Activated CD4-positive, alpha-beta T cell treated with anti-CD3 and anti-CD28 coated beads, Interleukin-2, amount 10 ng/mL, durations not matched to agents 7 days and 5 days (primary cell): ENCODE measurements at regions not wholly inside any gene's neighbourhood (a gene's known extent, or its start where the extent isn't known, plus 50 kb on each side); places are given as distances from the start of the nearest gene placed in this dataset.
"Not testable (repeated sequence)": the region's sequence is repeated elsewhere in the genome, so short reads cannot be mapped to it uniquely, and the experiment has no call there.

Experiments used
- CTCF ChIA-PET: fragments of 350-600 bp; sonication (Branson Sonifier 250); formaldehyde crosslinking; loops from one replicate; lab custom pipeline; 2021; ENCODE audit warnings: antibody characterized with exemption; lab: Charles Lee
- POLR2A ChIA-PET: fragments of 350-600 bp; sonication (Branson Sonifier 250); formaldehyde crosslinking; loops from one replicate; lab custom pipeline; 2021; ENCODE audit warnings: antibody characterized with exemption; lab: Charles Lee
- DNase-seq: peaks from one replicate; pipeline ENCODE4 v3.0.0-alpha.2; 2020
- H3K27ac Mint-ChIP-seq: one replicate; pipeline ENCODE4 v1.8.0; 2021; ENCODE audit warnings: mild to moderate bottlenecking, moderate library complexity, mixed read lengths
- H3K27me3 Mint-ChIP-seq: one replicate; pipeline ENCODE4 v1.8.0; 2021; ENCODE audit warnings: mixed read lengths
- H3K36me3 Mint-ChIP-seq: one replicate; pipeline ENCODE4 v1.8.0; 2021; ENCODE audit warnings: low read depth, mixed read lengths
- H3K4me1 Mint-ChIP-seq: one replicate; pipeline ENCODE4 v1.8.0; 2021; ENCODE audit warnings: mixed read lengths
- H3K4me3 Mint-ChIP-seq: one replicate; pipeline ENCODE4 v1.8.0; 2021; ENCODE audit warnings: mild to moderate bottlenecking, moderate library complexity, mixed read lengths
- H3K9me3 Mint-ChIP-seq: one replicate; pipeline ENCODE4 v1.8.0; 2021; ENCODE audit warnings: mixed read lengths

DNA sequence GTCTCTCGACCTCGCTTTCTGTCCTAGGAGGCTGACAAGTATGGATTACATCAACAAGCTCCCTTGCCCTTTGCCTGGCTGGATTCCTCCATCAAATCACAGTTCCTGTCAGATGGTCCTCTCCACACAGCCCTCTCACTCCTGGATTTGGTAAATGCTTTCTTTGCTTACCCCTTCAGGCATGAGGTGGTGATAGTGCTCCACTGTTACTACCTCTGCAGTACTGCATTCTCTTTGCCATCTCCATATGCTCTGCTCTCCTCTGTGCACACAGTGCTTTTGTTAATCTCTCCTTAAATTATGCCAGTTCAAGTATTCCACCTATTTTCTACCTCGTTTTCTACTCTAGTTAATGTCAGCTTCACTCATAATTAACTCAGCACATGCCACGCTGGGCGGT lies 279.2 kb downstream of the DMAC1 start:
- no peak for DNase-seq
- ChIA-PET CTCF (no interaction called here), POLR2A (no interaction called here)
- H3K9me3 Mint-ChIP-seq, result no peaks in the 10 kb centered on the region
- H3K4me3 Mint-ChIP-seq, result no peak overlapping the region
- H3K4me1 Mint-ChIP-seq, result no peaks in the 10 kb centered on the region
- H3K27ac Mint-ChIP-seq, result no peak overlapping the region
- peaks cover 18% of the 10 kb centered on the region for H3K27me3 Mint-ChIP-seq
- H3K36me3 Mint-ChIP-seq, result no peaks in the 10 kb centered on the region

DNA sequence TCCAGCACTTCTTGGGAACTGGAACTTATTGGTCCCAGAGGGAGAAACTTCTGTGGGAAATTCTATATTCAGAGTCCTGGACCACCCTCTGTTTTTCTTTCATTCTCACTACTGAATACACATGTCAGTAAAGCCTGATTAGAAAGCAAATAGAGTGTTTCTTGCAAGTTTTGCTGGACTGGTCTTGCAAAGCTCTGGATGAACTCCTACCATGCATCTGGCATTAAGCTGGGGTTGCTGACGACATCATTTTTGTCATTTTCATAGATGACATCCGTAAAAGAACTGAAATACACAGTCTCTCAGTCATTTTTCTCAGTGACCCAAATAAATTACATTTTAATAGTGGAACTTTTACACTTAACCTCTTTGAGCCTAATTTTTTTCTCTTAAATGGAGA lies 283.2 kb downstream of the DMAC1 start:
- ChIA-PET CTCF (no interaction called here), POLR2A (no interaction called here)
- Mint-ChIP-seq H3K4me3 (no peak overlapping the region), H3K9me3 (no peaks in the 10 kb centered on the region), H3K27ac (no peak overlapping the region), H3K4me1 (no peaks in the 10 kb centered on the region), H3K36me3 (no peaks in the 10 kb centered on the region), H3K27me3 (peaks cover 10% of the 10 kb centered on the region)
- DNase-seq, result no peak

DNA sequence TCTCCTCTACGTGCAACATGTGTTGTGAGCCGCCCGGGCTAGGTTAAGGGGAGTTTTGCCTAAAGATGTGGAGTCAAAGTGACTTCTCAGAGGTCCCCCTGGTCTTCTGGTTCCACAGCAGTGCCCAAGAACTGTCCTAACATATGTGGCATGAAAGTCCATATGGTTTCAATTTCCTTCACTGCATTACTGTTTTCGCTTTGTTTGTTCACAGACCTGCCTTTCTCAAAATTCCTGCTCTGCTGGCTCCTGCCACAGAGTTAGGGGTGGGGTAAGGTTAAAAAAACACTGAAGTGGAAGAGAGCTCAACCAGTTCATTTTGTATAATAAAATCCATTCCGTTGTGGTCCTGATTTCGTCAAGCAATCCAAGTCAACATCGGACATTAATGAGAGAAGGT lies 289.4 kb downstream of the DMAC1 start:
- ChIA-PET CTCF (no interaction called here), POLR2A (no interaction called here)
- no peak for DNase-seq
- Mint-ChIP-seq H3K36me3 (no peaks in the 10 kb centered on the region), H3K27me3 (peaks cover 2% of the 10 kb centered on the region), H3K27ac (no peak overlapping the region), H3K4me3 (no peak overlapping the region), H3K9me3 (no peaks in the 10 kb centered on the region), H3K4me1 (no peaks in the 10 kb centered on the region)

DNA sequence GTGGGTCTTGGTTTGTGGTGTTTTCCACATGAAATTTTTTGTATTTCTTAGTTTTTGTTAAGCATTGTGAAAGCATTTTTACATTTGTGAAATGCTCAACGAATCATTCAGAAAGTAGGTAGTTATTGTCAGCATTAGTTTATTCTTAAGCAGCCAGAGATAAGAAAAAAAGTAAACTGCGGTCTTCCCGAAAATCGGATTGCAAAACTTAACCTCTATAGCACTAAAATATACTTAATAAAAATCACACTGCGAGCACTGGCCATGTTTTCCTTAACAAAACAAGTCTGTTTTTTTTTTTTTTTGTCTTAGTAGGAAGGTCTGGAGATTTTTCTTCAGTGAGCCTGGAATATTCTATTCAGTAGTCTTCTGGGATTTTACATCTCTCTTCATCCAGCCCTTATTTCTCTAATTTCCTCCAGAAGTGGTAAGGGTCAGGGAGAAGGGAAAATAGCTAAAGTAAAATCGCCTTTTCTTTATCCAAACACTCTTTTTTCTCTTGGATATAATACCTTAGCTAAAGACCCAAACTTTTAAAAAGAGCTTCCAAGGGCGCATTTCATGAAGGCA lies 289.9 kb downstream of the DMAC1 start:
- Mint-ChIP-seq H3K27me3 (peaks cover 2% of the 10 kb centered on the region), H3K36me3 (no peaks in the 10 kb centered on the region), H3K4me1 (no peaks in the 10 kb centered on the region), H3K9me3 (no peaks in the 10 kb centered on the region), H3K4me3 (no peak overlapping the region), H3K27ac (no peak overlapping the region)
- no peak for DNase-seq
- CTCF ChIA-PET, result no interaction called here
- POLR2A ChIA-PET, result no interaction called here

DNA sequence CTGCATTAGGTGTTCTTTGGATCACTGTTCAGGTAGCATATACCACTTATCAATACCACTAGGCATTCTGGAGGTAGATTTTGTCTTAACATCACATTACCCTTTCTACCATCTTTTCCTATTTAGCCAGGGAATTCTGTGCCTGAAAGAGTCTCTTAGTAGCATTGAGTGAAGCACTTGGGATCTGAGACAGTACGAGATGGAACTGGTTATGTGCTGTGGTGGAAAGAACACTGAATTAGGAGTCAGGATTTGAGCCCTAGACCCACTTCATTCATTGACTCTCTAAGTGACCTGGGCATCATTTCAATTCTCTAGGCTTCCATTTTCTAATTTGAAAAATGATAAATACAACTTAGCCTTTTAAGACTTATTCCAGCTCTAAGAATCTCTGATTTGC lies 291.1 kb downstream of the DMAC1 start:
- Mint-ChIP-seq H3K9me3 (no peaks in the 10 kb centered on the region), H3K27ac (no peak overlapping the region), H3K27me3 (peaks cover 2% of the 10 kb centered on the region), H3K4me3 (no peak overlapping the region), H3K4me1 (no peaks in the 10 kb centered on the region), H3K36me3 (no peaks in the 10 kb centered on the region)
- DNase-seq, result no peak
- ChIA-PET POLR2A (no interaction called here), CTCF (no interaction called here)

DNA sequence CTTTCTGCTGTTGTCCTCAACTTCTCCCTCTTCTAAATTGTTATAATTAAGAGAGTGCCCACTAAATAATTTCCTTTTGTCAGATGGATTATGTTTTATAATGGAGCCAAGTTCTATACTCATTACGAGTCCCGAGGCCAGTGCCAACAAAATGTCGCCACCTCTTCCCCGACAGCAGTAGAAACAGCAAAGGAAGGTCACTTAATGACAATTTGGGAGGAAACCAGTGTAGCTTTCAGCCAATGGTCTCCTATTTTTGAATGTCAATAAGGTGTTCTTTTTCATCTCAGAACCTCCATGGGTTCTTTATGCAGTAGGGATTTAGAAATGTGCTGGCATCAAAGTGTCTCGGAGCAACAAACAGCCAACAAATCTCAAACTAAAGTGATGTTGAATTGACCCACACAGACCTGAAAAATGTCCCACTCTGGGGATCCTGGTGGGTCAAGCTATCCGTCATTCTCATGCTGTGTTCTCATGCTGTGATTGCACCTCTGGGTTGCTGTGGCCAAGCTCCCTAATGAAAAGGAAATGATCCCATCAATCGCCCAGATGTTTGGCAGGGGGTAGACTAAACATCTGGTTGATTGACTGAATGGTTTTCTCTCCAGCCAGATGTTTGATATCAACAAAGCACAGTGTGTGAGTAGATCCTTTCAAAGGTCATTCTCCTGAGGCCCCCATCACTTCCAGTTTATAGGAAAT lies 291.9 kb downstream of the DMAC1 start:
- Mint-ChIP-seq H3K36me3 (no peaks in the 10 kb centered on the region), H3K4me1 (no peaks in the 10 kb centered on the region), H3K9me3 (no peaks in the 10 kb centered on the region), H3K4me3 (no peak overlapping the region), H3K27me3 (peaks cover 2% of the 10 kb centered on the region), H3K27ac (no peak overlapping the region)
- CTCF ChIA-PET, result no interaction called here
- DNase-seq, result no peak
- POLR2A ChIA-PET, result no interaction called here

DNA sequence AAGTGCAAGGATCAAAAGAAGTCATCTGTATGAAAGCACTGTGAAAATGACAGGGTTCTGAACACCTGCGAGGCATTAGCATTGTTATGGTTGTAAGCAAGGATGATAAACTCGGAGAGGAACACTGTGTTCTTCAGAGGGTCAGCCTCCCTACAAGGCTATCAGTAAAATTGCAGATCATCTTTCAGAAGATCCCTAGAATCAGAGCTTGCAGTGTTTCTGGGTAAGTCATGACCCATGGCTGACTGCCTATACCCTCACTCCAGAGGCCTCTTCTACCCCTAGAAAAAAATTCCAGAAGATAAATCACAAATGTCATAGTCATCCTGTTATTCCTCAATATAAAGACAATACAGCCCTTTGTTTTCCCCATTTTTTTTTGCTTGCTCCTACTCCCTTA lies 292.6 kb downstream of the DMAC1 start:
- no peaks in the 10 kb centered on the region for H3K36me3 Mint-ChIP-seq
- ChIA-PET CTCF (no interaction called here), POLR2A (no interaction called here)
- H3K27me3 Mint-ChIP-seq, result peaks cover 2% of the 10 kb centered on the region
- DNase-seq, result no peak
- H3K4me1 Mint-ChIP-seq, result no peaks in the 10 kb centered on the region
- H3K27ac Mint-ChIP-seq, result no peak overlapping the region
- no peaks in the 10 kb centered on the region for H3K9me3 Mint-ChIP-seq
- no peak overlapping the region for H3K4me3 Mint-ChIP-seq

DNA sequence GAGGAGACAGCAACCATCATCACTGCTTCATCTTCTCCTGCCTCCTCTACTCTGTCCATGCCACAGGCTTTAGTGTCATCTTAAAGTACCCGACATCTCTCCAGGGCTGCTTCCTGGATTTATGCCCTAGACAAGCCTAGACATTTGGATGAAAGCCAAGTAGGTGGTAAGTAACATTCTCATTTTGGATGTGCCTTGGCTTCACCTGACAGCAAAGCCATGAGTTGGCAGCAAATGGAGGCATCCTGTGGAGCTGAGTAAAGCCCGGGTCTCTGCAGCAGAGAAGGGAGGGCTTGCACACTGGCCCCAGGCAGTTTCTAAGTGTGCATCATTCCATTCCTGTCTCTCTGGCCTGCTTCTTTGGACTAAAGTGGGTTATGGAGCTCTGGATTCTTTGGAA lies 299.1 kb downstream of the DMAC1 start:
- CTCF ChIA-PET, result no interaction called here
- Mint-ChIP-seq H3K27me3 (peaks cover 6% of the 10 kb centered on the region), H3K4me1 (no peaks in the 10 kb centered on the region), H3K27ac (no peak overlapping the region), H3K4me3 (no peak overlapping the region), H3K36me3 (no peaks in the 10 kb centered on the region), H3K9me3 (no peaks in the 10 kb centered on the region)
- POLR2A ChIA-PET, result no interaction called here
- no peak for DNase-seq

DNA sequence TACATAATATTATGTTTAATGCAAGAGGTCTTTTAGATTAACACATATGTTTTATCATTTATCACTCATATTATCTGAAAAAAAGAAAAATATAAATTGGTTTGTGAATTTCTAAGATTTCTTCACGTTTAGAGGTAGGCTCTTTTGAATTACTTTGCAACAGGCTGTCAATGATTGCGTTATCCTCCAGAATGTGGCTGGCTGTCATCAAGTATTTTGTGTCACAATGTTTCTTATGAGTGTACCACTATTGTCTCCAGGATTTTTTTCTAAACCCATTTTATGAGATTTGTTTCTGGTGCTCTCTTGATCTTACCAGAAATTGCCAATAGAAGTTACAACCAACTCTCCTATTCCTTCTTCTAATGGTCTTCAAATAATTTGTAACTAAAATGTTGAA lies 307.9 kb downstream of the DMAC1 start:
- Mint-ChIP-seq H3K4me1 (no peaks in the 10 kb centered on the region), H3K27me3 (peaks cover 10% of the 10 kb centered on the region), H3K36me3 (no peaks in the 10 kb centered on the region), H3K27ac (no peak overlapping the region), H3K9me3 (no peaks in the 10 kb centered on the region), H3K4me3 (no peak overlapping the region)
- ChIA-PET CTCF (no interaction called here), POLR2A (no interaction called here)
- no peak for DNase-seq

DNA sequence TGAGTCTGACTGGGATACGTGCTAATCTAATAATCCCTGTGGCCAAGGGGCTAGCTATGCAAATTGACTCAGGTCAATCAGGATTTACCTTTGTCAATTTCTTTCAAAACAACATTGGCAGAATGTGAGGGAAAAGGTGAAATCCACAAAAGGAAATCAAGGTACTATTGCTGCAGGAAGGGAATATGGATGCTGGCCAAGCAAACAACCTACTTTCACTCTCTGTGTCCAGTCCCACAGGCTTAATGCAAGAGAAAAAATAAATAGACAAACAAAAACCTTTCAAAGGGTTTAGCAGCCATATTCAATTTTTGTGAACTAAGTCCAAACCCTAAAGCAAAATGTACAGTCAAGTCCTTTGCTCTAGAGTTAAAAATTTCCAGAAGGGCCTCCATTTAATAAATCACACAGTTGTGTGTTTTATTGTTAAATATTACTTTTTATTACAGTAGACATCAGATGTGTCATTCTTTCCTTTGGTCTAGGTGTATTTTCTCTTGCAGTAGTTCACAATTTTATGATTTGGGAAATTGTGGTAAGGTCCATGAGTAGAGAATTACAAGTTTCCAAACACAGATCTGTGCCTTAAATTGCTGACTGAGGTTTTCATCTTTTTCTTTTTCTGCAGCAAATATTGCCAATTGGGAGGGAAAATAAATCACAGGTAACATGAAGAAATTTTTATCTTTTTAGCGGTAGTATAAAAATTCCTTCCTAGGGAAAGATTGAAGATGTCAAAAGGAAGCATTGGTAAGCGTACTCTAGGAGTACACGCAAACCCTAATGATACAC lies 309.1 kb downstream of the DMAC1 start:
- no peaks in the 10 kb centered on the region for H3K4me1 Mint-ChIP-seq
- no peaks in the 10 kb centered on the region for H3K36me3 Mint-ChIP-seq
- ChIA-PET POLR2A (no interaction called here), CTCF (no interaction called here)
- H3K27me3 Mint-ChIP-seq, result peaks cover 4% of the 10 kb centered on the region
- H3K9me3 Mint-ChIP-seq, result no peaks in the 10 kb centered on the region
- no peak overlapping the region for H3K4me3 Mint-ChIP-seq
- no peak overlapping the region for H3K27ac Mint-ChIP-seq
- no peak for DNase-seq

DNA sequence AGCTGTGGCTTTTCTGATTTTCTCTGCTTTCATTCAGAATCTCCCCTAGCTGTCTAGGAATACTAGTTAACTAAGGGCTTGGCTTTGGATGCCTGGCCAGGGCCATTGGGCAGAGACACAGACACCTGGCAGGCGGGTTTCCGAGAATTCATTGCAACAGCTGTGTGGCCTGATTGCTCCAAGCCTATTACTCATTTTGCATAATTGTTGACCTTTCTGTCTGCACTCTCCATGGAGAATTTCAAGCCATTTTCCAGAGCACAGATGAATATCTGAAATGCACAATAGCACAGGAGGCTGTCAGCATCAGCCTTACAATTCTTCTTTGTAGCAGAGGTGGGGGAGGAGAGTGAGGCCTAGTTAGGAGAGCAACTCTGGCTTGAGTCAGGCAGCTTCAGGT lies 310.5 kb downstream of the DMAC1 start:
- Mint-ChIP-seq H3K9me3 (no peaks in the 10 kb centered on the region), H3K4me3 (no peak overlapping the region), H3K27me3 (peaks cover 2% of the 10 kb centered on the region), H3K36me3 (no peaks in the 10 kb centered on the region), H3K4me1 (no peaks in the 10 kb centered on the region), H3K27ac (no peak overlapping the region)
- DNase-seq, result no peak
- POLR2A ChIA-PET, result no interaction called here
- CTCF ChIA-PET, result interaction anchor here (1.1 kb wide), 1 partner anchor 32 kb away, joined by 3 read pairs; no protein-coding TSS in a partner anchor

DNA sequence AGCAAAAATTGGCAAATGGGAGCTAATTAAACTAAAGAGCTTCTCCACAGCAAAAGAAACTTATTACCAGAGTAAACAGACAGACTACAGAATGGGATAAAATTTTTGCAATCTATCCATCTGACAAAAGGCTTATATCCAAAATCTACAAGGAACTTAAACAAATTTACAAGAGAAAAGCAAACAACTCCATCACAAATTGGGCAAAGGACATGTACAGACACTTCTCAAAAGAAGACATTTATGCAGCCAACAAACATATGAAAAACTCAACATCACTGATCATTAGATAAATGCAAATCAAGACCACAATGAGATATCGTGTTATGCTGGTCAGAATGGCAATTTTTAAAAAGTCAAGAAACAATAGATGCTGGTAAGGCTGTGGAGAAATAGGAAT lies 315.6 kb downstream of the DMAC1 start:
- H3K4me3 Mint-ChIP-seq, H3K27ac Mint-ChIP-seq: not testable (repeated sequence)

DNA sequence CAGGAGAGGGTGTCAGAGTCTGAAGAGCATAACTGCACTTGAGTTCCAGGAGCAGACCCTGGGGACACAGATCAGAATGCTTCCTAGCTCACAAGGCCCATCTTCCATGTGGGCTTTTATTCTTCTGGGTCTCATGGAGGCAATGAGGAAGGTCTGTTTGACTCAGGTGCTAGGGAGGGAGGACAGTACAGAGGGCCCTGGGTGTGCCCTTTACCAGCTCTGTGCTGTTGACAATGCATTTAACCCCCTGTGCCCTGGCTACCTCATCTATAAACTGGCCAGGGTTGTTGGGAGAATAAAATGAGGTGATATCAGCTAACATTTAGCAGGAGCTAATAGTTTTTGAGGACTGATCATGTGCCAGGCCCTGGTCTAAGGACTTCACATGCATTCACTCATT lies 318.0 kb downstream of the DMAC1 start:
- ChIA-PET CTCF (no interaction called here), POLR2A (no interaction called here)
- Mint-ChIP-seq H3K4me3 (no peak overlapping the region), H3K9me3 (no peaks in the 10 kb centered on the region), H3K36me3 (no peaks in the 10 kb centered on the region), H3K4me1 (no peaks in the 10 kb centered on the region), H3K27me3 (no peaks in the 10 kb centered on the region), H3K27ac (no peak overlapping the region)
- no peak for DNase-seq

More for the DNA sequence above, 315.6 kb downstream of the DMAC1 start:
- H3K9me3 Mint-ChIP-seq, H3K4me1 Mint-ChIP-seq, POLR2A ChIA-PET, H3K36me3 Mint-ChIP-seq, DNase-seq, CTCF ChIA-PET, H3K27me3 Mint-ChIP-seq: not testable (repeated sequence)
